A673 (cell line): ENCODE measurements at regions not wholly inside any gene's neighbourhood (a gene's known extent, or its start where the extent isn't known, plus 50 kb on each side); places are given as distances from the start of the nearest gene placed in this dataset.

ENCODE experiments used
- BruUV-seq: library from RNA; stranded (reverse); fragments of 400-500 nt; replicated peaks from 2 replicates; lab custom pipeline; 2021; lab: Mats Ljungman, UMichigan
- CTCF ChIA-PET: fragments of 300-600 bp; sonication (Branson Sonifier 250); formaldehyde crosslinking; loops from one replicate; lab custom pipeline; 2022; ENCODE audit warnings: antibody characterized with exemption; lab: Charles Lee
- POLR2A ChIA-PET: fragments of 300-600 bp; sonication (Branson Sonifier 250); formaldehyde crosslinking; loops from one replicate; lab custom pipeline; 2022; ENCODE audit warnings: antibody characterized with exemption; ENCODE audit not compliant: low non-redundant PET; lab: Charles Lee
- DNase-seq: peaks from one replicate; pipeline ENCODE4 v3.0.0-alpha.2; 2015; ENCODE audit warnings: low spot score
- H3K27ac ChIP-seq: fragments of 200-600 bp; sonication (generic); 2 replicates; pipeline ENCODE4 v1.5.1; 2016; ENCODE audit warnings: mixed run types, low read depth, mild to moderate bottlenecking, mixed read lengths, antibody characterized with exemption, low read length; ENCODE audit not compliant: poor library complexity, severe bottlenecking
- H3K27me3 ChIP-seq: fragments of 200-600 bp; sonication (generic); replicated peaks from 2 replicates; pipeline ENCODE4 v1.6.1; 2017; ENCODE audit warnings: mixed run types, low read depth, mild to moderate bottlenecking, mixed read lengths, antibody characterized with exemption, low read length; ENCODE audit not compliant: insufficient read depth, poor library complexity
- H3K36me3 ChIP-seq: fragments of 200-600 bp; sonication (generic); 2 replicates; pipeline ENCODE4 v1.6.1; 2016; ENCODE audit warnings: mixed run types, mild to moderate bottlenecking, mixed read lengths, antibody characterized with exemption, low read length; ENCODE audit not compliant: insufficient read depth, poor library complexity, severe bottlenecking
- H3K4me1 ChIP-seq: fragments of 200-600 bp; sonication (generic); 2 replicates; pipeline ENCODE4 v1.6.1; 2017; ENCODE audit warnings: mixed run types, mild to moderate bottlenecking, mixed read lengths, antibody characterized with exemption, low read length; ENCODE audit not compliant: insufficient read depth, poor library complexity, severe bottlenecking
- H3K4me3 ChIP-seq: fragments of 200-600 bp; sonication (generic); 2 replicates; pipeline ENCODE4 v1.5.1; 2016; ENCODE audit warnings: low read depth, mixed run types, mild to moderate bottlenecking, mixed read lengths, low read length; ENCODE audit not compliant: poor library complexity, severe bottlenecking
- H3K9me3 ChIP-seq: fragments of 200-600 bp; sonication (generic); 2 replicates; pipeline ENCODE4 v1.6.1; 2016; ENCODE audit warnings: mixed run types, low read depth, mild to moderate bottlenecking, mixed read lengths, antibody characterized with exemption, low read length; ENCODE audit not compliant: poor library complexity, severe bottlenecking
- CTCF ChIP-seq: fragments of 300-800, 200-600 bp; sonication (generic); conservative IDR thresholded peaks from 2 replicates; pipeline ENCODE4 v1.5.1; 2017; ENCODE audit warnings: low read depth, mild to moderate bottlenecking, antibody characterized with exemption, low read length, moderate library complexity, mixed read lengths
- EZH2 ChIP-seq: fragments of 200-600 bp; sonication (generic); IDR thresholded peaks from 2 replicates; pipeline ENCODE4 v1.6.1; 2017; ENCODE audit warnings: borderline replicate concordance, low read depth, mild to moderate bottlenecking, mixed read lengths, antibody characterized with exemption, low read length; ENCODE audit not compliant: poor library complexity, severe bottlenecking
- intact Hi-C: fragments of 100-400 bp; cut with micrococcal nuclease; formaldehyde crosslinking; loops from one replicate; pipeline ENCODE4 v1.10.0; 2022; ENCODE audit not compliant: unreplicated experiment

GRCh38 chr7:109375823-109376222, 806.1 kb downstream of the DNAJB9 start:
- Histone ChIP-seq H3K4me3 (no peak overlapping the region), H3K9me3 (no peaks in the 10 kb centered on the region), H3K36me3 (no peaks in the 10 kb centered on the region), H3K27ac (no peak overlapping the region), H3K4me1 (no peaks in the 10 kb centered on the region), H3K27me3 (no peaks in the 10 kb centered on the region)
- ChIA-PET POLR2A (no interaction called here), CTCF (no interaction called here)
- DNase-seq = no peak
- TF ChIP-seq EZH2 (no peak), CTCF (no peak)
- intact Hi-C loops = no loop called here
- no TSS peak for BruUV-seq

- no peak for DNase-seq
- Histone ChIP-seq H3K27ac (no peak overlapping the region), H3K4me3 (no peak overlapping the region), H3K4me1 (no peaks in the 10 kb centered on the region), H3K36me3 (no peaks in the 10 kb centered on the region), H3K27me3 (no peaks in the 10 kb centered on the region), H3K9me3 (no peaks in the 10 kb centered on the region)
- CTCF ChIA-PET = no interaction called here
- no peak for TF ChIP-seq CTCF
- no peak for TF ChIP-seq EZH2
- POLR2A ChIA-PET = no interaction called here
- no TSS peak for BruUV-seq
- intact Hi-C loops = no loop called here
Measured at GRCh38 chr7:109376576-109376975, 806.9 kb downstream of the DNAJB9 start.

DNA sequence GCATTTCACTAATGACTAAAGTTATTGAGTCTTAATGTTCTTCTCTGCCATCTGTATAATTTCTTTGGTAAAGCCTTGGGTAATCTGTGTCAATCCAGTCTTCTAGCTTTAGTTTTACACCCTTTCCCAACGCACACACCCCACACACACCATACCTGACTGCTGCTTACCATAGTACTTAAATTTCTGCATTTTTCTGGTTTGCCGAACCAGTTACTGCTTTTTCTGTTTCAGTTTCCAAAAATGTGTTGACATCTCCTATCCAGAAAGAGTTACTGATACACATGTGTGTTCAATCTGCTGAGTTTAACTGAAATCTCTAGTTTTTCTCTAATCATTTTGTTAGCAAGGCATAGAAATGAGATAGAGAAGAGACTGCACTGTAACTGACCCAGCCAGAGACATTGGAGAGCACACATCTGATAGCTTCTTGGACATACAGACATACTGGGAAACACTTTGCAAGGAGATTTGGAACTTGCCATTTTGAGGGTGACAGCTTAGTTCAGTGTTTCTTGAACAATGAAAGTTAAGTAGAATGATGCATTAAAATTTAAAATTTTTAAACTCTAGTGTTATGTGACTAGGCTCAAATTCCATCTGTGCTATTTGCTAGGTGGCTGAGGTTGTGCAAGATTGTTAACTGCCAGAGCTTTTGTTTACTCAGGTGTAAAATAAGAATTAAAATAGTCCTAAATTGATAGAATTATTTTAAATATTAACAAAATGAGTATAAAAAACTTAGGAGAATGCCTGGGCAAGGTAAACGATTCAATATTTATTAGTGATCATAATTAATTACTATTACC, 807.6 kb downstream of the DNAJB9 start:
- DNase-seq = no peak
- H3K27ac ChIP-seq = no peak overlapping the region
- H3K36me3 ChIP-seq = no peaks in the 10 kb centered on the region
- H3K4me3 ChIP-seq = no peak overlapping the region
- POLR2A ChIA-PET = no interaction called here
- no peak for TF ChIP-seq CTCF
- no peak for TF ChIP-seq EZH2
- CTCF ChIA-PET = no interaction called here
- no TSS peak for BruUV-seq
- intact Hi-C loops = no loop called here
- no peaks in the 10 kb centered on the region for H3K27me3 ChIP-seq
- H3K4me1 ChIP-seq = no peaks in the 10 kb centered on the region
- H3K9me3 ChIP-seq = no peaks in the 10 kb centered on the region
